Mesodermal cell (in vitro differentiated cells): ENCODE measurements at regions not wholly inside any gene's neighbourhood (a gene's known extent, or its start where the extent isn't known, plus 50 kb on each side); places are given as distances from the start of the nearest gene placed in this dataset.
A peak's percentile ranks its signal among the peaks of the same experiment; 100 is the strongest.

Experiments
- H3K27ac ChIP-seq: 2 replicates; pipeline ENCODE4 v1.7.0; 2013; ENCODE audit warnings: mild to moderate bottlenecking, low read depth, low read length, moderate library complexity; ENCODE audit not compliant: severe bottlenecking
- H3K36me3 ChIP-seq: 2 replicates; pipeline ENCODE4 v1.7.1; 2013; ENCODE audit warnings: mild to moderate bottlenecking, low read length, moderate library complexity; ENCODE audit not compliant: control insufficient read depth, insufficient read depth
- H3K4me1 ChIP-seq: one replicate; pipeline ENCODE4 v1.7.1; 2013; ENCODE audit warnings: mild to moderate bottlenecking, low read length; ENCODE audit not compliant: insufficient read depth, control insufficient read depth, poor library complexity, severe bottlenecking
- H3K4me3 ChIP-seq: 2 replicates; pipeline ENCODE4 v1.7.0; 2013; ENCODE audit warnings: low read length, control low read depth, mild to moderate bottlenecking; ENCODE audit not compliant: insufficient read depth, poor library complexity, severe bottlenecking; ENCODE audit errors: extremely low read depth
- H3K9me3 ChIP-seq: 2 replicates; pipeline ENCODE4 v1.7.1; 2013; ENCODE audit warnings: mild to moderate bottlenecking, low read length, moderate library complexity; ENCODE audit not compliant: control insufficient read depth
- WGBS, 2 experiments: methylation state at CpG; one replicate each; pipeline ENCODE4 v1.1.5; 2013; ENCODE audit warnings: missing lambda C conversion rate in 2 of 2; ENCODE audit not compliant: insufficient coverage in 2 of 2; 5-methylcytosine and 5-hydroxymethylcytosine counted together

- H3K4me1 ChIP-seq: no peaks in the 10 kb centered on the region
Observed at GRCh38 chr12:91290354-91290753, 107.7 kb upstream of the DCN start.

GRCh38 chr12:91289906-91290305, 107.3 kb upstream of the DCN start:
- Histone ChIP-seq H3K4me3 (no peak overlapping the region), H3K36me3 (no peaks in the 10 kb centered on the region), H3K4me1 (no peaks in the 10 kb centered on the region), H3K27ac (no peak overlapping the region), H3K9me3 (no peaks in the 10 kb centered on the region)
- WGBS, 2 experiments: no CpG with 5 or more reads among the region's 3 CpGs

More at GRCh38 chr12:91290354-91290753, 107.7 kb upstream of the DCN start:
- Histone ChIP-seq H3K4me3 (no peak overlapping the region), H3K27ac (no peak overlapping the region), H3K9me3 (no peaks in the 10 kb centered on the region), H3K36me3 (no peaks in the 10 kb centered on the region)

DNA sequence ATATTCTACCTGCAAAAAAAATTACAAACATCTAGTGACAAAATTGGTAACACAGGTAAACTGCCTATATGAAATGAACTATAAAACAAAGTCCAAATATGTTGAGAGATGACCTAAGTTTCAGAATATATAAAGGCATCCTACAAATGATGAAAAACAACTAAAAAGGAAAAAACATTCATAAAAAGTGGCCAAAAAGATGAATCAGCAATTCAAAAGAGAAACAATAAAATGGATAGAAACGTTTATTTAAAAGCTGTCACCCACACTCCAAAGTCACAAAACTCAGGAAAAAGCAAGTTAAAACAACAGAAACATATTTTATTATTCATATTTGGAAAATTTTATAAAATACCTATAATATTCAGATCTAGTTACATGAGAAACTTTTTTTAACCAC, 106.5 kb upstream of the DCN start:
- no CpG with 5 or more reads among the region's 1 CpG for WGBS, 2 experiments
- Histone ChIP-seq H3K36me3 (no peaks in the 10 kb centered on the region), H3K4me3 (no peak overlapping the region), H3K9me3 (no peaks in the 10 kb centered on the region), H3K4me1 (no peaks in the 10 kb centered on the region), H3K27ac (no peak overlapping the region)

- no CpG with 5 or more reads among the region's 3 CpGs for WGBS, 2 experiments
- Histone ChIP-seq H3K4me3 (no peak overlapping the region), H3K4me1 (no peaks in the 10 kb centered on the region), H3K9me3 (no peaks in the 10 kb centered on the region), H3K36me3 (no peaks in the 10 kb centered on the region), H3K27ac (no peak overlapping the region)
Observed at GRCh38 chr12:91287753-91288152, 105.1 kb upstream of the DCN start.

DNA sequence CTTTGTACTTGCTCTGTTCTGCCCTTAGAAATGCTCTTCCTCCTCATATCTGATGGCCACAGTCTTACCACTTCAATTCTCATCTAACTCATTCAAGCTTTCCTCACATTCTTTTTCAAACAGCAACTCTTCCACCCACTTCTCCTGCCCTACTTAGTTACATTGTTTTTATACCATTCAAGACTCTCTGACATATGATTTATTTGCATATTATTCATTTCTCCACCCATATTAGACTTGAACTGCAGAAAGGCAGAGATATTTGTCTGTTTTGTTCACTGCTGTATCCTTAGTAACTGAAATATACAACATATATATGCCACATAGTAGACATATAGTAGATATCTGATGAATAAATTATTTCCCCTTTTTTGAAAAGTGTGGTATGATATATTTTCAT, 95.5 kb upstream of the DCN start:
- H3K36me3 ChIP-seq: no peaks in the 10 kb centered on the region
- H3K4me1 ChIP-seq: peaks cover 5% of the 10 kb centered on the region
- no peak overlapping the region for H3K27ac ChIP-seq
- no peaks in the 10 kb centered on the region for H3K9me3 ChIP-seq
- no peak overlapping the region for H3K4me3 ChIP-seq

- Histone ChIP-seq H3K27ac (no peak overlapping the region), H3K4me1 (peaks cover 9% of the 10 kb centered on the region), H3K9me3 (no peaks in the 10 kb centered on the region), H3K4me3 (no peak overlapping the region), H3K36me3 (no peaks in the 10 kb centered on the region)
- no CpG with 5 or more reads among the region's 2 CpGs for WGBS, 2 experiments
Observed at GRCh38 chr12:91276509-91276908, 93.9 kb upstream of the DCN start.

- H3K36me3 ChIP-seq: no peaks in the 10 kb centered on the region
- 50% methylated on average over 1 of the region's 1 CpG; no CpG with 5 or more reads in 1 of the 2 experiments for WGBS, 2 experiments
- H3K4me3 ChIP-seq: no peak overlapping the region
- peaks cover 9% of the 10 kb centered on the region for H3K4me1 ChIP-seq
- peak overlapping the region; percentile 76 for H3K27ac ChIP-seq
- H3K9me3 ChIP-seq: no peaks in the 10 kb centered on the region
Observed at GRCh38 chr12:91275321-91275720, 92.7 kb upstream of the DCN start.

DNA sequence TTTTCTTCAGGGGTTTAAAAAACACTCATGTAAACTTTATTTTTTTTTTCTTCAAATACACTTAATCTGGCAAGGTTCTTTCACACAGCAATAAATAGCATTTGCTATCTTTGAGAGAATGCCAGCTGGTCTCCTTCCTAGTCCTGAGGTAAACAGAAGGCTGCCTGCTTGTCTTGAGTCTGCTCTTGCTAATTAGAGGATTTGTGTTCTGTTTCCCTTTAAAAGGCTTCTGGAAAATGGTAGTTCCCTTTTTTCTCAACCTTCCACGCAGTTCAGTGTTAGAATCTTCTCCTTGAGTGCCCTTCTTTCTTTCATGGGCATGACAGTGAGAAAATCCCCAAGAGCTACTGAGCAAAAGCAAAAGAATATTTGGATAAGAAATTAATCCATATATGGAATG, 92.3 kb upstream of the DCN start:
- no peak overlapping the region for H3K4me3 ChIP-seq
- no peaks in the 10 kb centered on the region for H3K36me3 ChIP-seq
- WGBS, 2 experiments: no CpG with 5 or more reads among the region's 1 CpG
- H3K9me3 ChIP-seq: no peaks in the 10 kb centered on the region
- H3K27ac ChIP-seq: peak overlapping the region; percentile 76
- peaks cover 9% of the 10 kb centered on the region for H3K4me1 ChIP-seq

- peaks cover 9% of the 10 kb centered on the region for H3K4me1 ChIP-seq
- H3K9me3 ChIP-seq: no peaks in the 10 kb centered on the region
- no peaks in the 10 kb centered on the region for H3K36me3 ChIP-seq
- H3K4me3 ChIP-seq: no peak overlapping the region
- H3K27ac ChIP-seq: peak overlapping the region; percentile 63
- whole genome bisulfite sequencing, 2 experiments: 89 to 100% methylated on average over 4 of the region's 5 CpGs
Observed at GRCh38 chr12:91273560-91273959, 90.9 kb upstream of the DCN start.

DNA sequence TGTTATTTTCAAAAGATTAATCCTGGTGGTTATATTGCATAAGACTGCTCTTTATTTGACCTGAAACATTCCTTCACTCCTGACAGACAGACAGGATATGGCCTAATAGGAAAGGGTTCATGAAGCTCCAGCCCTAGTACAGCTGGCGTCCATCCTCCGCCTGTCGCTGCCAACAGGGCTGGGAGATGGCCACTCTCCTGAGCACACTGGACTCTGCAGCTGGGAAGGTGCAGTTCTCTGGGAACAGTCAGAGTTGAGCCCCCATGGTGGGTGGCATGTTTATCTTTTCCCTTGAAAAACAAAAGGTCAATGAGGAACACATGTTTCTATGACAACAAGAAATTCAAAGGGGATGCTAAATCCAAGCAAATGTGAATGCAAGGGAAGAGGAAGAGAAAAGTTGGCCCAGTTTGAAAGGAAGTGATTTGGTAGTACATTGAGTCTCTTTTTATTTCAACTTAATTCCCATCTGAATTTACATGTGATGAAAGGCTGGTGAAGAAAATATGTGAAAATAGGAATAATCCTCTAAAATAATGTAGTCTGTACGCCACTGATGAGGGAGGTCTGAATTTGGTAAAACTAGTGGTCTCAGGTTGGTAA, 89.9 kb upstream of the DCN start:
- no peaks in the 10 kb centered on the region for H3K9me3 ChIP-seq
- H3K4me3 ChIP-seq: no peak overlapping the region
- H3K27ac ChIP-seq: no peak overlapping the region
- WGBS, 2 experiments: 93 to 94% methylated on average over 3 of the region's 4 CpGs
- peaks cover 9% of the 10 kb centered on the region for H3K4me1 ChIP-seq
- H3K36me3 ChIP-seq: no peaks in the 10 kb centered on the region

DNA sequence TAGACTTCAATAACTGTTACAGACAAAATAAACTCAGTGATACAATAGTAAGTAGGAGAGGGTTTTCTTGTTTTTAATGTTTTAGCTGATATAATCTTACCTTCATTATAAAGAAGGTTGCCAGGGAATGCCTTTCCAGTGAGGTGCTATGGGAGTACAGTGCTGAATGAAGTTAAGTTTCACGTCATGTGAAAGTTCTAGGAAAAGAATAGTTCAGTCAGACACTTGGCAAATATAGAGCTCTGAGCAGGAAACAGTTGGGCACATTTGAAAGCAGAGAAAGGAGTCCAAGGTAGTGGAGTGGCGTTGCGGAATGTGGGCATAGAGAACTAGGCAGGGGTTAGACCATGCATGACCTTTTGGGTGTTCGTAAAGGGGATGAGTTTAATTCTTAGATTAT, 88.6 kb upstream of the DCN start:
- Histone ChIP-seq H3K4me1 (peaks cover 9% of the 10 kb centered on the region), H3K9me3 (no peaks in the 10 kb centered on the region), H3K27ac (no peak overlapping the region), H3K36me3 (no peaks in the 10 kb centered on the region), H3K4me3 (no peak overlapping the region)
- WGBS, 2 experiments: 93 to 98% methylated on average over 4 of the region's 4 CpGs
